ENCODE measurements at regions not wholly inside any gene's neighbourhood (a gene's known extent, or its start where the extent isn't known, plus 50 kb on each side); places are given as distances from the start of the nearest gene placed in this dataset.
"Not testable (repeated sequence)": the region's sequence is repeated elsewhere in the genome, so short reads cannot be mapped to it uniquely, and the experiment has no call there.

DNA sequence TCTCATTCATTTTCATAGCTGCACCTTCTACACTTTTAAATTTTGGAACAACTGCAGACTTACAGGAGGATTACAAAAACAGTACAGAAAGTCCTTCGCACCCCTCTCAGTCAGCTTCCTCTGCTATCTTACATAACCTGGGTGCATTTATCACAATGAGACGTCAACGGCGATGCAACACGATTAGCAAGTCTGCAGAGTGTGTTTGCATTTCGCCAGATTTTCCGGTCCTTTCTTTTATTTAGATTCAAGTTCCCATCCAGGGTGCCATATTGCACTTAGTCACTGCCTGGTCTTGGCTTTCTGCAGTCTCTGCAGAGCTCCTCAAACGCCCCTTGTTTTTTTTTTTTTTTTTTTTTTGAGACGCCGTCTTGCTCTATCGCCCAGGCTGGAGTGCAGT lies 85.9 kb downstream of the ASMT start:
- no peak overlapping the region for H3K4me3 ChIP-seq (ENCODE audit: insufficient read depth, low read depth, low read length)
- H3K36me3 ChIP-seq (replicated peaks; ENCODE audit: control insufficient read depth, insufficient read depth, low read length): no peaks in the 10 kb centered on the region
- DNase-seq: no peak
- no peaks in the 10 kb centered on the region for H3K27me3 ChIP-seq (ENCODE audit: control insufficient read depth, insufficient read depth, low read length)

DNA sequence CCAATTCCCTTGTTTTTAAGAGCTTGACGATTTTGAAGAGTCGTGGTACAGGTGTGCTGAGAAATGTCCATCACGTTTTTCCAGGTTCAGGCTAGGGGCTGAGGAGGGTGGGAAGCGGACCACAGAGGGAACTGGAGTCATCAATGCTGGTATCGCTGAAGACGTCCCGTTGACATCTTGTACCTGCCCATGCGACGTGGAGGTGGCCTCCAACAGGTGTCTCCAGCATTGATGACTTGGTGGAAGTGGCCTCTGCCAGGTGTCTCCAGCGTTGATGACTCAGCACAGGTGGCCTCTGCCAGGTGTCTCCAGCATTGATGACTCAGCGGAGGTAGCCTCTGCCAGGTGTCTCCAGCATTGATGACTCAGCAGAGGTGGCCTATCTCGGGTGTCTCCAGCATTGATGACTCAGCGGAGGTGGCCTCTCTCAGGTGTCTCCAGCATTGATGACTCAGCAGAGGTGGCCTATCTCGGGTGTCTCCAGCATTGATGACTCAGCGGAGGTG lies 86.6 kb downstream of the ASMT start:
- H3K4me3 ChIP-seq (ENCODE audit: insufficient read depth, low read depth, low read length); H3K36me3 ChIP-seq (replicated peaks; ENCODE audit: control insufficient read depth, insufficient read depth, low read length); DNase-seq; H3K27me3 ChIP-seq (ENCODE audit: control insufficient read depth, insufficient read depth, low read length): not testable (repeated sequence)

DNA sequence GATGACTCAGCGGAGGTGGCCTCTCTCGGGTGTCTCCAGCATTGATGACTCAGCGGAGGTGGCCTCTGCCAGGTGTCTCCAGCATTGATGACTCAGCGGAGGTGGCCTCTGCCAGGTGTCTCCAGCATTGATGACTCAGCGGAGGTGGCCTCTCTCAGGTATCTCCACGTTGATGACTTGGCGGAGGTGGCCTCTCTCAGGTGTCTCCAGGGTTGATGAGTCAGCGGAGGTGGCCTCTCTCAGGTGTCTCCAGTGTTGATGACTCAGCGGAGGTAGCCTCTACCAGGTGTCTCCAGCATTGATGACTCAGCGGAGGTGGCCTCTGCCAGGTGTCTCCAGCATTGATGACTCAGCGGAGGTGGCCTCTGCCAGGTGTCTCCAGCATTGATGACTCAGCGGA lies 87.3 kb downstream of the ASMT start:
- not testable (repeated sequence) for DNase-seq; H3K27me3 ChIP-seq (ENCODE audit: control insufficient read depth, insufficient read depth, low read length); H3K4me3 ChIP-seq (ENCODE audit: insufficient read depth, low read depth, low read length); H3K36me3 ChIP-seq (replicated peaks; ENCODE audit: control insufficient read depth, insufficient read depth, low read length)

DNA sequence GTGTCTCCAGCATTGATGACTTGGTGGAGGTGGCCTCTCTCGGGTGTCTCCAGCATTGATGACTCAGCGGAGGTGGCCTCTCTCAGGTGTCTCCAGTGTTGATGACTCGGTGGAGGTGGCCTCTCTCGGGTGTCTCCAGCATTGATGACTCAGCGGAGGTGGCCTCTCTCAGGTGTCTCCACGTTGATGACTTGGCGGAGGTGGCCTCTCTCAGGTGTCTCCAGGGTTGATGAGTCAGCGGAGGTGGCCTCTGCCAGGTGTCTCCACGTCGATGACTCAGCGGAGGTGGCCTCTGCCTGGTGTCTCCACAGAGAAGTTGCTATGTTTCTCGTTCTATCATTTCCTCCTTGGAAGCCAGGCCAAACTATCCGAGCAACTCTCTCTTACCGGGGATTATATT lies 87.7 kb downstream of the ASMT start:
- H3K27me3 ChIP-seq (ENCODE audit: control insufficient read depth, insufficient read depth, low read length); H3K4me3 ChIP-seq (ENCODE audit: insufficient read depth, low read depth, low read length); H3K36me3 ChIP-seq (replicated peaks; ENCODE audit: control insufficient read depth, insufficient read depth, low read length); DNase-seq: not testable (repeated sequence)

DNA sequence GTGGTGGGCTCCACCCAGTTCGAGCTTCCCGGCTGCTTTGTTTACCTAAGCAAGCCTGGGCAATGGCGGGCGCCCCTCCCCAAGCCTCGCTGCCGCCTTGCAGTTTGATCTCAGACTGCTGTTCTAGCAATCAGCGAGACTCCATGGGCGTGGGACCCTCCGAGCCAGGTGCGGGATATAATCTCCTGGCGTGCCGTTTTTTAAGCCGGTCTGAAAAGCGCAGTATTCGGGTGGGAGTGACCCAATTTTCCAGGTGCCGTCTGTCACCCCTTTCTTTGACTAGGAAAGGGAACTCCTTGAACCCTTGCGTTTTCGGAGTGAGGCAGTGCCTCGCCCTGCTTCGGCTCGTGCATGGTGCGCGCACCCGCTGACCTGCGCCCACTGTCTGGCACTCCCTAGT lies 94.4 kb downstream of the ASMT start:
- H3K36me3 ChIP-seq (replicated peaks; ENCODE audit: control insufficient read depth, insufficient read depth, low read length); DNase-seq; H3K4me3 ChIP-seq (ENCODE audit: insufficient read depth, low read depth, low read length); H3K27me3 ChIP-seq (ENCODE audit: control insufficient read depth, insufficient read depth, low read length): not testable (repeated sequence)

DNA sequence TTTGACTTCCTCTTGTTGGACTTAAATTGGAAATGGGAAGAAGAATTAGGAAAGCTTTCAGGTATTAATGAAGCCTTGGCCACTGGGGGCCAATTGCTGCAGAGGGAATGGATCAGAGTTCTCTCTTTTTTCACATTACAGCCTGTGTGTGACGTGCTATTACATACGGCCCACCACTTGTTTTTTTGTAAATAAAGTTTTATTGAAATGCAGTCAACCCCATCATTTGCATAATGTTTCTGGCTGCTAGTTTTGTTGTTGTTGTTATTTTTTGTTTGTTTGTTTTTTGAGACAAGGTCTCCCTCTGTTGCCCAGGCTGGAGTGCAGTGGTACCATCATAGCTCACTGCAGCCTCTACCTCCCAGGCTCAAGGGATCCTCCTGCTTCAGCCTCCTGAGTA lies 98.4 kb downstream of the ASMT start:
- no peaks in the 10 kb centered on the region for H3K27me3 ChIP-seq (ENCODE audit: control insufficient read depth, insufficient read depth, low read length)
- DNase-seq: no peak
- no peak overlapping the region for H3K4me3 ChIP-seq (ENCODE audit: insufficient read depth, low read depth, low read length)
- H3K36me3 ChIP-seq (replicated peaks; ENCODE audit: control insufficient read depth, insufficient read depth, low read length): no peaks in the 10 kb centered on the region

DNA sequence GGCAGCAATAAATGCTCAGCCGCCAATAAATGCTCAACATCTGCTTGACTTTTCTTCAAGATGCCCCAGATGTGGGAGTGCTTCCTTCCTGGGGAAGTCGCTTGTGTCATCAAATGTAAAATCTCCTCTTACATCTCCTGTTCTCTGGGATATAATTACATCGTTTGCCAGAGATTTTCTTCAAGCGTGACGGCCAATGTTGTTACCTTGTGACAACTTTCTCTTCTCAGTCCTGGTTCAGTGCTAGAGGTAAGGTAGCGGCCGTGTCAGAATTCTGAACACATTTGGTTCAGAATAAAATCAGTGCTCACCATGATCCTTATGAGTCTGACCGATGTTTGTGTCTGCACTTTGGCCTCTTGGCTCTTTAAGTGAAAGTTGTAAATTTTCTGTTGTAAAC lies 102.5 kb downstream of the ASMT start:
- Histone ChIP-seq H3K27me3 (ENCODE audit: control insufficient read depth, insufficient read depth, low read length) (no peaks in the 10 kb centered on the region), H3K4me3 (ENCODE audit: insufficient read depth, low read depth, low read length) (no peak overlapping the region), H3K36me3 (replicated peaks; ENCODE audit: control insufficient read depth, insufficient read depth, low read length) (no peaks in the 10 kb centered on the region)
- DNase-seq: no peak

DNA sequence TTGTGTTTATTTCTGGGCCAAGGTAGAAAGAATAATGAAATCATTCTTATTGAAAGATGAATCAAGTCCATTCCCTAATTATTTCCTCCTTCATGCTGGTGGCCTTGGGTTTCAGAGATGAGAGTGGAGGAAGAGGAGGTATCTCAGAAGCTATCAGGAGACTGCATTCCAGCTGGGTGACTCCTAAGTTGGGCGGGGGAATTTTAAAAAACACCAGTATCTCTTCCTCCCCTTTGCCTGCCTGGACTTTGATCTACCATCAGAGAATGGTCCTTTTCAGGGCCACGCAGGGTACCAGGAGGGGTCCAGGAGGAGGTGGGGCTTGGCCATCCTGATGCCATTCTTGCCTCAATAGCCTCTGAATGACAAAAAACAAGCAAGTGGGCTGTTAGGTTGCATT lies 104.4 kb downstream of the ASMT start:
- DNase-seq: no peak
- Histone ChIP-seq H3K4me3 (ENCODE audit: insufficient read depth, low read depth, low read length) (no peak overlapping the region), H3K36me3 (replicated peaks; ENCODE audit: control insufficient read depth, insufficient read depth, low read length) (no peaks in the 10 kb centered on the region), H3K27me3 (ENCODE audit: control insufficient read depth, insufficient read depth, low read length) (no peaks in the 10 kb centered on the region)

DNA sequence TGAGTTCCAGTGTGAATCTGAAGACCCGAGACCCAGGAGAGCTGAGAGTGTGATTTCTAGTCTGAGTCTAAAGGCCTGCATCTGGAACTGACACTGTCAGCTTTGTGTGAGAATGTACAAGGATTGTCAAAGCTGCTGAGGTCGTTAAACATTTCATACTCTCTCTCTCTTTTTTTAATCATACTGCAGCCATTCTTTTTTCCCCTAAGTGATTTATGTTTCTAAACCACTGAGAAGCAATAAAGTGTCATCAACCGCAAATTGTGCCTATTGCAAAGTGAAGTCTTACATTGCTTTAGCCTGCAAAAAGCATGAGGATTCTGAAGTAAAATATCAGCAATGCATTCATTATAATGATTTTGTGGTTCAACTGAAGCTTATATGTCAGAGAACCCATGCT lies 106.0 kb downstream of the ASMT start:
- DNase-seq: no peak
- no peak overlapping the region for H3K4me3 ChIP-seq (ENCODE audit: insufficient read depth, low read depth, low read length)
- H3K27me3 ChIP-seq (ENCODE audit: control insufficient read depth, insufficient read depth, low read length): no peaks in the 10 kb centered on the region
- H3K36me3 ChIP-seq (replicated peaks; ENCODE audit: control insufficient read depth, insufficient read depth, low read length): no peaks in the 10 kb centered on the region

DNA sequence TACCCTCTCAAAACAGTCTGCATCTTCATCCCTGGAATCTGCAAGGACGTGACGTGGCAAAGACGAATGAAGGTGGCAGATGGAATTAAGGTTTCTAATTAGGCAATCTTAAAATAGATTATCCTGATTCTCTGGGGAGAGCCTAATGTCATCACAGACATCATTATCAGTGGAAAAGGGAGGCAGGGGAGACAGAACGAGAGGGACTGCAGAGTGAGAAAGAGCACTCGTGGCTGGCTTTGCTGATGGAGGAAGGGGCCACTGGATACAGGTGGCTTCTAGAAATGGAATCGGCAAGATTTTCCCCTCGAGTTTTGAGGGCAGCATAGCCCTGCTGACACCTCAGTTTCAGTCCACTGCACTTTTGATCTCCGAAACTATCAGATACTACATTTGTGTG lies 110.6 kb downstream of the ASMT start:
- no peak for DNase-seq
- no peak overlapping the region for H3K4me3 ChIP-seq (ENCODE audit: insufficient read depth, low read depth, low read length)

DNA sequence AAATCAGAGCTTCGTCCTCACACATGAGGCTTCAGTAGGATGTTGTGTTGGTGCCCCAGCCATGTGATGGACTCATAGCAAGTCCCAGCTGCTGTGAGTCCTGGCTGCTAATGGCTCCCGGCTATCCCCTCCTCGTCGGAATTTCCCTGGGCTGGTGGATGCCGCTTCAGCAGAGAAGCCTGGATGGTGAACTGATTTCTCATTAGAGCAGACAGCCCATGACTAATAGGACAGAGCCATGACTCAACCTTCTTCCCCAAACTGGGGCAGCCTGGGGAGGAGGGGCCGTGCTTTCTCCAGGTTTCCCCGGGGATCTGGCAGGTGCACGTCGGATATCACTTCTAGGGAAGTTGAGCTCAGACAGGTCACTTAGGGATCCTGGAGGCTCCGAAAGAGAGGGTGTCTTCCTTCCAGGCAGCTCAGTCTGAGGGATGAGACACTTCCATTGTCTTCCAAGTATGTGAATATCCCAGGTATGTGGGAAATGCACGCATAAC lies 112.7 kb downstream of the ASMT start:
- DNase-seq: peak; percentile 46
- no peak overlapping the region for H3K4me3 ChIP-seq (ENCODE audit: insufficient read depth, low read depth, low read length)
- no peaks in the 10 kb centered on the region for H3K36me3 ChIP-seq (replicated peaks; ENCODE audit: control insufficient read depth, insufficient read depth, low read length)
- H3K27me3 ChIP-seq (ENCODE audit: control insufficient read depth, insufficient read depth, low read length): no peaks in the 10 kb centered on the region

More for the DNA sequence above, 110.6 kb downstream of the ASMT start:
- no peaks in the 10 kb centered on the region for H3K36me3 ChIP-seq (replicated peaks; ENCODE audit: control insufficient read depth, insufficient read depth, low read length)
- no peaks in the 10 kb centered on the region for H3K27me3 ChIP-seq (ENCODE audit: control insufficient read depth, insufficient read depth, low read length)

DNA sequence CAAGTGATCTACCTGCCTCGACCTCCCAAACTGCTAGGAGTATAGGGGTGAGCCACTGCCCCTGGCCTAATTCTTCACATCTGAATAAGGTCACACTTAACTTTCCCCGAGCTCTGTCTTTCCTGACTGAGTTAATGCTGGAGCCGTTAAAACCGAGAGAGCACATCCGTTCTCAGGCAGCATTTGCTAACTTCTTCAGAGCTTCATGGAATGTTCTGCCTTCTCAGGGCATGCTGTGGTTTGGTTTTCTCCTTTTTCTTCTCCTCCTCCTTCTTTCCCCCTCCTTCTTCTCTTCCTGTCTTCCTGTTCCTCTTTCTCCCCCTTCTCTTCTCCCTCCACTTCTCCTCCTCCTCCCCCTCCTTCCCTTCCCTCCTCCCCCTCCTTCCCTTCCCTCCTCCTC lies 119.9 kb downstream of the ASMT start:
- DNase-seq: no peak
- Histone ChIP-seq H3K36me3 (replicated peaks; ENCODE audit: control insufficient read depth, insufficient read depth, low read length) (no peaks in the 10 kb centered on the region), H3K27me3 (ENCODE audit: control insufficient read depth, insufficient read depth, low read length) (no peaks in the 10 kb centered on the region), H3K4me3 (ENCODE audit: insufficient read depth, low read depth, low read length) (no peak overlapping the region)

DNA sequence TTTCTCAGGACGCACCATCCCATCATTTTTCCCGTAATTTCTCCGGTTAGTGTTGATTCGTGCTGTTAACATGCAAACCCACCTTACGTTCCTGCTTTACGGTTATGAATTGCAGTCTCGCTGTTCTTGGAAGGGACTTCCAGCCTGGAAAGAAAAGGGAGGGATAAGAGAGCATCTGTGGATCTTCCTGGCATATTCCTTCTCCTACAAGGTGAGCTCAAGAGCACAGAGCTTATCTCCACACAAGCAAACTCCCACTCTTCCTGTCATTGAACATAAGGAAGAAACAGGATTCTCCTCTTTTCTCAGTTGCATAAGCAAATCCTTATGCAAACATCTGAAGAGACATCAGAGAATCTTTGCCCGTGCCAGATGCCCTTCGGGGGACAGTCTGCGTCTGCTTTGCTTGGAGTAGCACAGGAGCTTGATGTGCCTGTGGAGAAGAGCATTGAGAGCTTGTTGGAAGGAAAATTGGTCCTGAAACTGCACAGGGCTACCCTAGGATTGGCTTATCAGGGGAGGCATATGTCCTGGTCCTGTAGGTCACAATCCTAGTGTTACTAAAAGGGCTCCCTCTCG lies 127.0 kb downstream of the ASMT start:
- H3K4me3 ChIP-seq (ENCODE audit: insufficient read depth, low read depth, low read length): no peak overlapping the region
- no peaks in the 10 kb centered on the region for H3K27me3 ChIP-seq (ENCODE audit: control insufficient read depth, insufficient read depth, low read length)
- no peaks in the 10 kb centered on the region for H3K36me3 ChIP-seq (replicated peaks; ENCODE audit: control insufficient read depth, insufficient read depth, low read length)

DNA sequence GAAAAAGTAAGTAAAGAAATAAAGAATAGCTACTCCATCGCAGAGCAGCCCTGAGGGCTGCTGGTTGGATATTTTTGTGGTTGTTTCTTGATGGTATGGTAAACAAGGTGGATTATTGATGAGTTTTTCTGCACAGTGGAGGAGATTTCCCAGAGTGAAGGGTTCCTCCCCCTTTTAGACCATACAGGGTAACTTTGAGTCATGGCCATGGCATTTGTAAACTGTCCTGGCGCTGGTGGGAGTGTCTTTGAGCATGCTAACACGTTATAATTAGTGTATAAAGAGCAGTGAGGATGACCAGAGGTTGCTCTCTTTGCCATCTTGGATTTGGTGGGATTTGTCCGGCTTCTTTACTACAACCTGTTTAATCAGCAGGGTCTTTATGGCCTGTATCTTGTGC lies 128.2 kb downstream of the ASMT start:
- no peak for DNase-seq
- Histone ChIP-seq H3K27me3 (ENCODE audit: control insufficient read depth, insufficient read depth, low read length) (no peaks in the 10 kb centered on the region), H3K4me3 (ENCODE audit: insufficient read depth, low read depth, low read length) (no peak overlapping the region), H3K36me3 (replicated peaks; ENCODE audit: control insufficient read depth, insufficient read depth, low read length) (no peaks in the 10 kb centered on the region)

More for the DNA sequence above, 127.0 kb downstream of the ASMT start:
- DNase-seq: no peak

DNA sequence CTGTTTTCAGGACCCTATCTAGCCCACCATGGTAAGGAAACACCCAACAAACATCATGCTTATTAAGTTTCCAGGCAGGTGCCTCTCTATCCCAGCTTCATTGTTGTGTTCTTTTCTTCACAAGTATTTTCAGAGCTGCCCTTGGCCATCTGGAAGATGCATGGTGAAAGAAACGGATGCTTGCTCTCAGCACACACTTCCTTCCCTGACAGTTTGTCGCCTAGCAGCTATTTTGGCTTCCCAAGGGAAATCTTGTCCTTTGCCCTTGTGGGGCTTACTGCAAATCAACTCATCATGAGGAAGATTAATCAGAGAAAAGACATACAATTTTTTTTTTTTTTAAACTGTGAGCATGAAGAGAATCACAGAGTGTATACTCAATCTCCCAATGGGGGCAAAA lies 128.8 kb downstream of the ASMT start:
- no peak overlapping the region for H3K4me3 ChIP-seq (ENCODE audit: insufficient read depth, low read depth, low read length)
- H3K36me3 ChIP-seq (replicated peaks; ENCODE audit: control insufficient read depth, insufficient read depth, low read length): no peaks in the 10 kb centered on the region
- no peaks in the 10 kb centered on the region for H3K27me3 ChIP-seq (ENCODE audit: control insufficient read depth, insufficient read depth, low read length)
- DNase-seq: no peak

DNA sequence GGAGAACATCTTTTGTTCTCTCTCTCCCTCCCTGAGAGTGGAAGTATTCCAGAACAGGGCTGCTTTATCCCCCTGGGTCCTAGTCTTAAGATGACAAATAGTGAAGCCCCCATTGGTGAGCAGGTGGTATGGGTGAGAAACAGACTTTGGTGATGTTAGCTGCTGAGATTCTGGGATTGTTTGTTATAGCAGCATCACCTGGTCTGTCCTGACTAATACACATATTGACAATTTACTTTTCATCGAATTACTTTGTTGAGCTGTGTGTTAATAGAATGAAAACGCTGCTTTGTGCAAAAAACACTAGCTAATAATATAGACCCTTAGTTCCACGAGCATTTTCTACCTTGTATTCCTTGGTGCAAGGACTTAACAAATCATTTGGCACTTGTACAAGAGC lies 133.5 kb downstream of the ASMT start:
- Histone ChIP-seq H3K36me3 (replicated peaks; ENCODE audit: control insufficient read depth, insufficient read depth, low read length) (no peaks in the 10 kb centered on the region), H3K4me3 (ENCODE audit: insufficient read depth, low read depth, low read length) (no peak overlapping the region), H3K27me3 (ENCODE audit: control insufficient read depth, insufficient read depth, low read length) (no peaks in the 10 kb centered on the region)
- no peak for DNase-seq

All from H7 (cell line).